Activated gamma-delta T cell (primary cell): ENCODE measurements at regions not wholly inside any gene's neighbourhood (a gene's known extent, or its start where the extent isn't known, plus 50 kb on each side); places are given as distances from the start of the nearest gene placed in this dataset.

Source experiments
- DNase-seq: peaks from one replicate; lab custom pipeline; 2025; lab: John Stamatoyannopoulos, UW

GRCh38 chr9:78860801-78861475 lies 564.0 kb downstream of the PSAT1 start:
- no peak for DNase-seq

DNA sequence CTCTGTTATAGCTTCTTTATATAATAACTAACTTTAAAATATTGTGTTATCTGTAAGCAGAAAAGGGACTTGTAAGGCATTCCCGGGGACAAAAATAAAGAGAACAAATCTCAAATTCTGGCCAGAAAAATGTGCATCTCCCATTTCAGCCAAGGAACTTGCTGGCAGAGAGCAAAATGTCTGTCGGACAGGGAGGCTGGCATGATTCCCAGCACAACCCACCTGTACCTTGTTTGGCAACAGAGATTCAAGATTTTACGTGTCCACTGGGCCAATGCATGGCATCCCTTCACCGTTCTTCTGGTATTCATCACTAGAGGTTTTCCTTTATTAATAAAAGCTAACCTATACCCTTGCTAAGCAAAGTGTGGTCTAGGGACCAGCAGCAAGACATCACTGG lies 566.6 kb downstream of the PSAT1 start:
- DNase-seq = no peak

DNA sequence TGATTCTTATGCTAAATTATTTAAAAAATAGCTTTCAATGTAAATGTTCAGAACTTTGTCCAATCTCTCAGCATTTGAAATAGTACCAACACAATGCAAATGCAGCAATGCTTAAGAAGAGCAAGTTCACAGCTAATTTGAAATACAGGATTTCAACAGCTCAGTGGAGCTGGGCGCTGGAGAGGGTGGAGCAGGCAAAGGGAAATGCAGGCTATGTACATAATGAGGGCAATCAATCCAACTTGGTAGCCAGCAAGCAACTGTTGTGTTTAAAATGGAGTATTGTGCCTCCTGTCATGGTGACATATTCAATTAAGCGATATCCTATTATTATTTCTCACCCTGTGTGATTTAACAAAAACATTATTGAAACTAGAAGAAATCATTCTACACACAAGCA lies 568.8 kb downstream of the PSAT1 start:
- DNase-seq = no peak

DNA sequence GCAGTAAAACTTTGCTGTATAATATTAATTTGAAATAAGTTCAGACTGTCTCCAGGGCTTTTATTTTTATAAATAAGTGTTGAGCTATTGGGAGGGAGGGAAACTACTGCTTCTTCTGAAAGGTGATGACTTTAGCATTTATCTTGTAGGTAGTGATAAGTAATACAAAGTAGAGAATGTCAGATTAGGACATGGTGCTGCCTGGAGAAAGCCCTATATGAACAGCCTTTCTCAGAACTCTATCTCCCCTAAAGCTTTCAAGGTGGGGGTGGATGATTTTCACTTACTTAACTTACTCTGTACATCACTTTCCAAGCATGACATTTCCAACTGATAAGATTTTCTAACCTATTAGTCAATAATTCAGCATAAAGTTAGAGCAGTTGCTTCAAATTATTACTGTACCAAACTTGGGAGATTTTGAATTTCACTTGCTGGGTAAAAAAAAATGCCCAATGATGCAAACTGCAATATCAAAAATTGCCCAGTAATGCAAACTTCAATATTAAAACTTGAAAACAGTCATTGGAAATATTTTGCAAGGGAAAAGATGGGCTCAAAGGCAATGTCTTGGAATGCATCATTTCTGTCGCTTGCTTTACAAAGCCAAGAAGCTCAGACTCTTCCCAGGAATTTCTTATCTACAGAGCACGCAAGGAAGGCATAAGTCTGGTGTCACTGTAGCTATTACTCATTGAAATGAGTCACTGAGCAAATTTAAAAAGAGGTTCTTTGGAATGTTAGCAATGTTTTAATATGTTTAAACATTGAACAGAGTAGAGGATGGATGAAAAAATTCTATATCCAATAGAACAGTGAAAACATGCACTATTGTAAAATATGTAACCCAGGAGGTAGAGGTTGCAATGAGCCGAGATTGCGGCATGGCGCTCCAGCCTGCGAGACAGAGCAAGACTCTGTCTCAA lies 569.5 kb downstream of the PSAT1 start:
- no peak for DNase-seq

DNA sequence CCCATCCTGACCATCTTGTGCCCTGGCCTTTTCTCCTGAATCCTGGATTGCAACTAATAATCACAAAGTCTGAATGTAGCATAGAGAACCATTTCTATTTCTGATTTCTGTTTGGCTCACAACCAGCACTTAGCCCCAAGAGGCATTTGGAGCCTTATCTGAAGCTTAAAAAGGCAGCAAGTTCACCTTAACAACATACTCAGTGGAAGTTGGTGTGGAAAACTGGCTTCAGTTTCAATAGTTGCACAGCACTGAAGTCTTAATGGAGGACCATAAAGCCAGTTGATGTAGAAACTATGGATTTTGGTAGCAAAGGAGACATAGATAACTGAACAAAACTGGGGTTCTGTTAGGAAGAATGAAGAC lies 574.1 kb downstream of the PSAT1 start:
- no peak for DNase-seq

GRCh38 chr9:78871452-78872331 lies 574.8 kb downstream of the PSAT1 start:
- DNase-seq = no peak

GRCh38 chr9:78874061-78874460 lies 577.1 kb downstream of the PSAT1 start:
- no peak for DNase-seq

DNA sequence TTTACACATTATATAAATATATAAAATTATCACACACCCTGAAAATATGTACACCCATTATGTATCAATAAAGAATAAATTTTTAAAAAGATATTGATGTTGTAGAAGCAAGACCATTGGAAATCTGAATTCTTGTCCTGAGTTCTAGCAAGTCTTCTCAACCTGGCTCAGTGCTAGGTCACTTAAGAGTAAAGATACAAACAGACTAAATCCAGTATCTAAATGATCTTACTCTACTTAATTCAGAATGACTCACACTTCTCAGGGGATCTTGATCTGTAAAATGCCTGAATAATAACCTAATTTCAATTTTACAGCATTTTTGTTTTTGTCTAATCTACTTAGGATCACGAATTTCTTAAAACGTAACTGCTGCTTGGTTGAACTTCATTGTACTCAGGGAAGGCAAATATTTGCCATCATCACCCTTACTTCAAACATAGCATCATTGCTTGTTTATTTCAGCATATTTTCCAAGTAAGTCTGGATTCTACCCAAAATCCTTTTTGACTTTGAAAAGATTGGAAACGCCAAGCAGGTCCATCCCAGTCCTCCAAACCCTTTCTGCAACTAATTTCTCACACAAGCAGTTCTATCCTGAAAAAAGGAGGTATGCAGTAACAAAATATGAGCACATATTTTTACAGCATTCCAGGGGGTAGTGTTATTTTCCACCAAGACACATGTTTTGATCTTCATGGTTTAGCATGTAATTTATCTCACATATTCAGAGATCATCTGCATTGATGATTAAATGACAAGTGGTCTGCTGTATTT lies 582.6 kb downstream of the PSAT1 start:
- no peak for DNase-seq

DNA sequence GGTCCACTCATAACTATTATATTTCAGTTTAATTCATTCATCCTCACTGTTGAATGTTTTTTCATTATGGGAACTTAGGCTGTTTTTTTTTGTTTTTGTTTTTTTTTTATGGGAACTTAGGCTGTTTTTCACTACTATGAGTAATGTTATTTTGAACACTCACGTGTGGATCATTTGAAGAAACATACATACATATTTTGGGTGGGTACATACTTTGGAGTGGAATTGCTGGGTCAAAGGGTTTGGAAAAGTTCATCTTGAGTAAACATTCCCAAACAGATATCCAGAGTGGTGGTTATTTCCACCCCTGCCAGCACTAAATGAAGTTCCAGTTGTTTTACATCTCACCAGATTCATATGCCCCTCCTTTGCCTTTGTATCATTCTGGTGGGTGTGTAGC lies 584.4 kb downstream of the PSAT1 start:
- DNase-seq = no peak

- no peak for DNase-seq
Measured at GRCh38 chr9:78882481-78882880, 585.6 kb downstream of the PSAT1 start.

DNA sequence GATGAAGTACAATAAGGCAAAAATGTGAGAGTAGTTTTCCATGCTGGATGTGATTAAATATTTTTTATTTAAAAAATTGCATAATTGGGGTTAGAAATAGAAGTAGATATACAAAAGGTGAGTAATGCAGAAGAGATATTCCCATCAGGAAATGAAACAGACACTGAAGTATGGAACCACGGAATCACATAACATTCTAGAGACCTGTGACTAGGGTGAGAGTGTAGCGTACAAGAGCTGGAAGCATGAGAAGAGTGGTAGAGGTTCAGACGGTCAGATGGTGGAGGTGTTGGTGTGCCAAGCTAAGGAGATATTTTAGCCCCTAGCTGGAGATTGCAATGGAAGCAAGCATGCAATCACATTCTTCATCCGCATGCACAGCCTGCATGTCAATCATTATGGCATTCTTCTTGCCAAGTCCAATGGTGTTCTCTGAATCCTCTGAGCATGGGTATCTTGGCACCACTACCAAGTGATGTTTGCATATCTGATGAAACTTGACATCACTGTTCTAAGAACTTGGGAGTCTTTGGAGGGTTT lies 587.8 kb downstream of the PSAT1 start:
- DNase-seq = no peak

DNA sequence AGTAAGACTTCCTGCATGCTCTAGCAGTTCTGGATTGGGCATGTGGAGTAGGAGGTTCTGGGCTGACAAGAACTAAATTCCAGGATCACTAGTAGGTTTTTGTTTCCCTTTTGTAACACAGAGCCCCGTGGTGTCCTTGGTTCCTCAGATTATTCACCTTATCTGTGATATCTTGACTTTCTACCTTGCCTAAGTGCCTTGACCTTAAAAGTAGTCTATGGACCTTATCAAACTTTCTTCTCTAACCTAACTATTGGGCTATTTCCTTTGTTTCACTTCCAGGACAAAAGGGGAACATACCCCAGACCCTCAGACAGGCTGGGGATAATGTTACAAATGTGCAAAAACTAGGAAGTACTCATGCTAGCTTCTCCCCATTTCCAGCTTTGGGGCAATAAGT lies 595.3 kb downstream of the PSAT1 start:
- no peak for DNase-seq

GRCh38 chr9:78892769-78893168 lies 595.8 kb downstream of the PSAT1 start:
- no peak for DNase-seq

DNA sequence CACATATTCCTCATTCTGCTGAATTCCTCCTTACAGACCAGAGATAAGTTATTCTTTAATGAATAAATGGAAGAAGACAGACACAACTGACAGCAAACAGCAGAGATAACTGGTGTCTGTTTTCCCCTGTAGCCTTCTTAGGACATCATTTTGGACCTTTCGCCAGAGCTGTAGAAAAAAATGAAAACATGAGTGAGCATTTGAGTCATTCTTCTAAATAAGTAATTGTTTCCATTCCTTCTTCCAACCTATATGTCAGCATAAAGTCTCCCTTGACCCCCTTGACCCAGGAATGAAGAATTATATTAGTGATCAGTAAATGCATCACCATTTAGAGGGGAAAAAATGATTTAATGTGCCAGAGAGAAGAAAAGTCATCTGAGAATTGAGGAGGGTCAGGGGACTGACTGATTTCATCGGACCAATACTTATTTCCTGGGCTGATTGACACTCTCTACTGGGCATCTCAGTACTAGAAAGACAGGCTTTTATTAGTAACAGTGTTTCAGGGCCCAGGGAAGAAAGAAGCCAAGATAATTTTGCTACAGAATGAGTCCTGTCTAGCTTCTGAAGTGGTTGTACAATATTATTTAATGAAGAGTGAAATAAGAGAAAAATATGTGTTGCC lies 597.0 kb downstream of the PSAT1 start:
- DNase-seq = no peak

GRCh38 chr9:78896479-78896878 lies 599.6 kb downstream of the PSAT1 start:
- DNase-seq = no peak

GRCh38 chr9:78898234-78898633 lies 601.3 kb downstream of the PSAT1 start:
- DNase-seq = no peak

GRCh38 chr9:78899006-78899405 lies 602.1 kb downstream of the PSAT1 start:
- no peak for DNase-seq

- no peak for DNase-seq
Measured at GRCh38 chr9:78900500-78900899, 603.6 kb downstream of the PSAT1 start.

DNA sequence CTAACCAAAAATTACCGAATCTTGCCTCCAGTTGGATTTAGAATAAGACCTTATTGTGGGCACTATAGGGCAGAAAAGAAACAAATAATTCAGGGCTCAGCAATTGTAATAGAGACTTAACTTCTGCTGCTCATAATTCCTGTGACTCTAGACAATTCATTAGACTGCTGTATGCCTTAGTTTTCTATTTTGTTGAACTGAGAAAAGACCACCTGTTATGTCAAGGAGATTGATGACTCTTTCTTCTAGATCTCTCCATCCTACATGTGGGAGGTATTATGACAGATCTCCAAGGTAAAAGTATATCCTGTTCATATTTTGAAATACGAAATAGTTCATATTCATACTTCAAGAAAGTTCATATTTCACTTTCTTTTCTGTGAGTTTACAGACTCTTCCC lies 605.1 kb downstream of the PSAT1 start:
- no peak for DNase-seq

DNA sequence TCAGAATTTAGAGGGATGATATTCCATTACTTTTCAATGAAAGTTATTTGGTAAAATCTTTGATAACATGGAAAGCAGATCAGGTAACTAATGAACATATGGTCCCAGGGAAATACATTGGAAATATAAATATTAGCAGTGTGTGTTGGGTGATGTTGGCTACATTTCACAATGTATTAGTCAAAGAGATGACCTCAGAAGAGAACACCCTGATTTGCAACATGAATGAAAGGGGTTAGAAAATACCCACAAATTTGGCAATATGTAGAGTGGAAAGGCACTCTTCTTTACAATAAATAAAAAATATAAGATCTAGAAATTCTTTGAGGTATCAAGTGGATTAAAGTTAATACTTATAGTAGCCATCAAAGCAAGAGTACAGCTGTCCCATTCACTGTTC lies 606.7 kb downstream of the PSAT1 start:
- DNase-seq = no peak

DNA sequence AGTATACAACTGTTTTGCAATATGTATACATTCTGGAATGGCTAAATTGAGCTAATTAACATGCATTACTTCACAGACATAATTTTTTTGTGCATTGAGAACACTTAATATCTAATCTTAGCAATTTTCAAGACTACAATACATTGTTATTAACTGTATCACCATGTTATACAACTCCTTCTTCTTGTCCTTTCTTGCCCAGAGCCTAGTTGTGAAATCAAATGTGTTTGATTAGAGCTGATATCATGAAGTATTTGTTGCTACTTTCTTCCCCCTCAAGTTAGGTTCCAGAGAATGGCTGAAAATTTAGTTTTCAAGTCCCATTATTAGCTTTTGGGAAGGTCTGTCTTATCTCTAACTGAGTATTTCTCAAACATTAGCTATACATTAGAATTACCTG lies 607.8 kb downstream of the PSAT1 start:
- no peak for DNase-seq
